Glutamatergic neuron (in vitro differentiated cells): ENCODE measurements at regions not wholly inside any gene's neighbourhood (a gene's known extent, or its start where the extent isn't known, plus 50 kb on each side); places are given as distances from the start of the nearest gene placed in this dataset.
"Not testable (repeated sequence)": the region's sequence is repeated elsewhere in the genome, so short reads cannot be mapped to it uniquely, and the experiment has no call there.

Experiments
- DNase-seq: peaks from one replicate; pipeline ENCODE4 v3.0.0; 2022
- H3K27ac Mint-ChIP-seq: one replicate; pipeline ENCODE4 v1.8.0; 2020; ENCODE audit warnings: mild to moderate bottlenecking, mixed read lengths, inconsistent platforms; ENCODE audit not compliant: unreplicated experiment
- H3K27me3 Mint-ChIP-seq: one replicate; pipeline ENCODE4 v1.8.0; 2020; ENCODE audit warnings: mild to moderate bottlenecking, moderate library complexity, mixed read lengths, inconsistent platforms; ENCODE audit not compliant: unreplicated experiment
- H3K36me3 Mint-ChIP-seq: one replicate; pipeline ENCODE4 v1.8.0; 2020; ENCODE audit warnings: mild to moderate bottlenecking, mixed read lengths, inconsistent platforms; ENCODE audit not compliant: unreplicated experiment
- H3K4me1 Mint-ChIP-seq: one replicate; pipeline ENCODE4 v1.8.0; 2020; ENCODE audit warnings: mild to moderate bottlenecking, low read depth, mixed read lengths, inconsistent platforms; ENCODE audit not compliant: unreplicated experiment
- H3K4me3 Mint-ChIP-seq: one replicate; pipeline ENCODE4 v1.8.0; 2020; ENCODE audit warnings: mild to moderate bottlenecking, mixed read lengths, inconsistent platforms; ENCODE audit not compliant: unreplicated experiment
- H3K9me3 Mint-ChIP-seq: one replicate; pipeline ENCODE4 v1.8.0; 2020; ENCODE audit warnings: mild to moderate bottlenecking, moderate library complexity, mixed read lengths, inconsistent platforms; ENCODE audit not compliant: unreplicated experiment
- CTCF ChIP-seq: fragments of 200-600 bp; sonication (generic); IDR thresholded peaks from one replicate; pipeline ENCODE4 v1.5.0; 2021; ENCODE audit not compliant: partially characterized antibody, unreplicated experiment

GRCh38 chr4:75302648-75303047, 211.6 kb downstream of the RCHY1 start:
- Mint-ChIP-seq H3K9me3 (peaks cover 3% of the 10 kb centered on the region), H3K4me3 (no peak overlapping the region), H3K27ac (no peak overlapping the region), H3K36me3 (peaks cover 5% of the 10 kb centered on the region), H3K4me1 (no peaks in the 10 kb centered on the region), H3K27me3 (peaks cover 5% of the 10 kb centered on the region)
- DNase-seq = no peak
- TF ChIP-seq CTCF = no peak

- Mint-ChIP-seq H3K4me1 (peaks cover 16% of the 10 kb centered on the region), H3K9me3 (no peaks in the 10 kb centered on the region), H3K27me3 (no peaks in the 10 kb centered on the region), H3K4me3 (no peak overlapping the region), H3K27ac (no peak overlapping the region), H3K36me3 (peaks cover 5% of the 10 kb centered on the region)
- peak; percentile 17 for DNase-seq
- peak; percentile 20 for TF ChIP-seq CTCF
These were observed 224.2 kb downstream of the RCHY1 start for GRCh38 chr4:75289914-75290582.

- no peaks in the 10 kb centered on the region for H3K9me3 Mint-ChIP-seq
- H3K27ac Mint-ChIP-seq = no peak overlapping the region
- H3K4me1 Mint-ChIP-seq = peaks cover 19% of the 10 kb centered on the region
- H3K36me3 Mint-ChIP-seq = no peaks in the 10 kb centered on the region
- no peak overlapping the region for H3K4me3 Mint-ChIP-seq
- TF ChIP-seq CTCF = no peak
- no peaks in the 10 kb centered on the region for H3K27me3 Mint-ChIP-seq
- no peak for DNase-seq
These were observed 226.3 kb downstream of the RCHY1 start for GRCh38 chr4:75287738-75288517.

- no peaks in the 10 kb centered on the region for H3K27me3 Mint-ChIP-seq
- no peaks in the 10 kb centered on the region for H3K36me3 Mint-ChIP-seq
- no peak for TF ChIP-seq CTCF
- no peak overlapping the region for H3K27ac Mint-ChIP-seq
- peaks cover 19% of the 10 kb centered on the region for H3K4me1 Mint-ChIP-seq
- DNase-seq = no peak
- no peaks in the 10 kb centered on the region for H3K9me3 Mint-ChIP-seq
- H3K4me3 Mint-ChIP-seq = no peak overlapping the region
These were observed 228.4 kb downstream of the RCHY1 start for GRCh38 chr4:75285837-75286236.

- Mint-ChIP-seq H3K9me3 (peaks cover 2% of the 10 kb centered on the region), H3K27ac (peak overlapping the region; percentile 63), H3K4me3 (no peak overlapping the region), H3K36me3 (no peaks in the 10 kb centered on the region), H3K27me3 (no peaks in the 10 kb centered on the region), H3K4me1 (peaks cover 12% of the 10 kb centered on the region)
- TF ChIP-seq CTCF = no peak
- DNase-seq = no peak
These were observed 229.4 kb downstream of the RCHY1 start for GRCh38 chr4:75284831-75285230.

- H3K4me3 Mint-ChIP-seq, H3K36me3 Mint-ChIP-seq, H3K9me3 Mint-ChIP-seq, DNase-seq, H3K27ac Mint-ChIP-seq, H3K27me3 Mint-ChIP-seq, H3K4me1 Mint-ChIP-seq: not testable (repeated sequence)
These were observed 233.7 kb downstream of the RCHY1 start for GRCh38 chr4:75280461-75280860.
